ENCODE measurements at regions not wholly inside any gene's neighbourhood (a gene's known extent, or its start where the extent isn't known, plus 50 kb on each side); places are given as distances from the start of the nearest gene placed in this dataset.
"Not testable (repeated sequence)": the region's sequence is repeated elsewhere in the genome, so short reads cannot be mapped to it uniquely, and the experiment has no call there.

- not testable (repeated sequence) for DNase-seq (ENCODE audit: low spot score)
Observed at GRCh38 chrX:35221391-35221790, 278.8 kb downstream of the FAM47B start.

DNA sequence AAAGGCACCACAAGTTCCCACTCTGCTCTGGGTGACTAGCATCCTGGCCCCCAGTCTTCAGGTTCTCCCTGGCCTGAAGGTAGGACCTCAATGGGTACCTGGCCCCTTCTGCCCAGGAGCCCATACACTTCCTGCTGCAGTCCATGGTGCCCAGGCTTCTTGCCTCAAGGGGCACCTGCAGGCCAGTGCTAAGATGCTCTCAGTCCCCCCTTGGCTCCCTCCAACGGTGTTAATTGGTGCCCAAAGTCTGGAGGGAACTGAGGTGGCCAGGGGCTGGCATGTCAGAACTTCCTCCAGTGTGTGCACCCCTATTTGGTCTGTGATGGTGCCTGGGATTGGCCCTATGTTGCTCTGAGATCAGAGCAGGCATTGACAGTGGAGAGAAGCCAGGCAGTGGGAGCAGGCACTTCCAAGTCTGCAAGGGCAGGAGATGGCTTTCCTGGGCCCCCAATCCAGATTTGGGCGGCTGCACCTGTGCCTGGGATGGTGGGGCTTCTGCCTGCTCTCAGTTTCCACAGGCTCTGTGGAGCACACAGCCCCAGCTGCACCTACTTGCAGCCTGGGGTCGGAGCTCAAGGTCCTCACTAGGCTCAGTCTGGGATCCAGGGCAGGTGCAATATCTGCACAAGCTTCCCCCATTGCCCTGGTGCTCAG, 301.6 kb downstream of the FAM47B start:
- DNase-seq (ENCODE audit: low spot score) = no peak

DNA sequence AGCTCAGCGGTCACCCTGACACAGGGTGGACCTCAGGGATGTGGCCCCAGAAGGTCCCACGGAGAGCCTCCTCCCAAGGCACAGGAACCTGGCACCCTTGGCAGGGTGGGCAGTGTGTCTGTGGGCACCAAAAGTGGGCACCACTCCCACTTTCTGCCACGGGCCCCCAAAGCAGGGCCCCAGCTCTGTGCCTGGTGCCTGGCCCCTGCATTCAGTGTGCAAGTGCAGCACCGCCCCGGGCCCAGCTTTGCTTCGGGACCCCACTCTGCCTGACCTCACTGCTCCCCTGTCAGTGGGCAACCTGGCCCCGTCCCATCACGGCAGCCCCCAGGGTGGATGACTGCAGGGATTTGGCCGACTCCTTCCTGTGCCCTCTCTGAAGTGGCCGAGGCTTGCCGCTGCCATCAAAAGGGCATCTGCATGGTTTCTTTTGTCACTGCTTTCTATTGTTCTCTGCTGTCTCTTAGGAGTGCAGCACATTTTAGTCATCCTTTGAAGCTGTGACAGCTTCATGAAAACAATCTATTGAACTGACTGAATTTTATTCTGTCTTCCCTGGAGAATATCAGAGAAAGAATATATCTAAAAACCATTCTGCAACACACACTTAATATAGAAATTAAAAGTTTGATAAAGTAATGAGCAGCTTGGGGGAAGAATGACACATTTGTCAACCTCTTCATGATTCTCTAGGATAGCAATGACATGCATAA, 302.4 kb downstream of the FAM47B start:
- no peak for DNase-seq (ENCODE audit: low spot score)

GRCh38 chrX:35251226-35251625, 308.6 kb downstream of the FAM47B start:
- DNase-seq (ENCODE audit: low spot score) = no peak

- DNase-seq (ENCODE audit: low spot score) = no peak
Observed at GRCh38 chrX:35276115-35276514, 333.5 kb downstream of the FAM47B start.

DNA sequence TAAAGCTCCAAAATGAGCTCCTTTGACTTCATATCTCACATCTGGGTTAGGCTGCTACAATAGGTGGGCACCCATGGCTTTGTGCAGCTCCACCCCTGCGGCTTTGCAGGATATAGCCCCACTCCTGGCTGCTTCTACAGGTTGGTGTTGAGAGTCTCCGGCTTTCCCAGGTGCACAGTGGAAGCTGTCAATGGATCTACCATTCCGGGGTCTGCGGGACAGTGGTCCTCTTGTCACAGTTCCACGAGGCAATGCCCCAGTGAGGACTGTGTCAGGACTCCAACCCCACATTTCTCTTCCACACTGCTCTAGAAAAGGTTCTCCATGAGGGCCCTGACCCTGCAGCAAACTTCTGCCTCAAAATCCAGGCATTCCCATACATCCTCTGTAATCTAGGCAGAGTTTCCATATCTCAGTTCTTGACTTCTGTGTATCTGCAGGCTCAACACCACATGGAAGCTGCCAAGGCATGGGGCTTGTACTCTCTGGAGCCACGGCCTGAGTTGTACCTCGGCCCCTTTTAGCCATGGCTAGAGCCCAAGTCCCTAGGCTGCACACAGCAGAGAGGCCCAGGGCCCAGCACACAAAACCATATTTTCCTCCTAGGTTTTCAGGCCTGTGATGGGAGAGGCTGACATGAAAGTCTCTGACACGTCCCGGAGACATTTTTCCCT, 342.8 kb downstream of the FAM47B start:
- no peak for DNase-seq (ENCODE audit: low spot score)

DNA sequence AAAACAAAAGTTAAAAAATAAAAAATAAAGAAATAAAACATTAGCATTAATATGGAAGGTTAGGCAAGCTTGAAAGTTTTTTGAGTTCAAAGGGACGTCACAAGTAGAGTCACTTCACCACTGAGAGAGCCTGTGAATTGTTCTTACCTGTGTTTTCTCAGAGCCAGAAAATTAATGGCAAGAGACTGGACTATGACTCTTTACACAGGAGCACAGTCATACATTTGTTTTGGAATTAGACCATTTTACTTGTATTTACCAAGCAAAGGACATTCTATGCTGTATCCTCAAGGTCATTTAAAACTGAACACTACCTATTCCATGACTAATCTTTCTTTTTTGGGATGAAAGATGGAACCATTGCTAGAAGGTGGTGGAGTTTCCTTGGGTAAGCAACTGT, 346.1 kb downstream of the FAM47B start:
- no peak for DNase-seq (ENCODE audit: low spot score)

DNA sequence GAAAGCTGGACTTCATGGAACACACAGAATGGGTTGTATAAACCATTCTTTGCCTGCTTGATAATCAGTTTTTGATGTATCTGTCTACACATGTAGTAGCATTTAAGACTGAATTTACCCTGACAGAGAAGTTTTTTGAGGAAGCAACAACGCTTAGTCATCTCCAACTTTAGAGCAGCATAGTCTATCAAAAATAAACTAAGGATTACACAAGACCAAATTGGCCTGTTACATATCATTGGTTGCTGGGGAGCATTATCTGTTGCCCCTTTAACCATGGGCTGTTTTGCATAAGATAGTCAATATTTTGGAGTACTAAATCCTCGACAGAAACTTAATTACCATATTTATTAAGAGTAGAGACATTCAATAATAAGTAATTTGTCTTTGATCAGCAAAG, 347.4 kb downstream of the FAM47B start:
- no peak for DNase-seq (ENCODE audit: low spot score)

GRCh38 chrX:35291013-35291412, 348.4 kb downstream of the FAM47B start:
- no peak for DNase-seq (ENCODE audit: low spot score)

- DNase-seq (ENCODE audit: low spot score) = no peak
Observed at GRCh38 chrX:35292522-35292921, 349.9 kb downstream of the FAM47B start.

DNA sequence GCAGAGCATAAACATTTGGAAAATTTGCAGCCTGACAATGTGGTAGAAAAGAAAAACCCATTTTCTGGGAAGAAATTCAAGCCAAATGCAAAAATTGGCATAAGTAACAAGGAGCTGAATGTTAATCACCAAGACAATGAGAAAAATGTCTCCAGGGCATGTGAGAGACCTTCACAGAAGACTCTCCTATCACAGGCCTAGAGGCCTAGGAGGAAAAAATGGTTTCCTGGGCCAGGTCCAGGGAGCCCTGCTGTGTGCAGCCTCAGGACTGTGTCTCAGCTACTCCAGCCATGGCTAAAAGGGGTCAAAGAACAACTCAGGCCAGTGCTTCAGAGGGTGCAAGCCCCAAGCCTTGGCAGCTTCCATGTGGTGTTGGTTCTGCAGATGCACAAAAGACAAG, 362.4 kb downstream of the FAM47B start:
- not testable (repeated sequence) for DNase-seq (ENCODE audit: low spot score)

- peak; percentile 3 for DNase-seq (ENCODE audit: low spot score)
Observed at GRCh38 chrX:35339796-35340195, 397.2 kb downstream of the FAM47B start.

DNA sequence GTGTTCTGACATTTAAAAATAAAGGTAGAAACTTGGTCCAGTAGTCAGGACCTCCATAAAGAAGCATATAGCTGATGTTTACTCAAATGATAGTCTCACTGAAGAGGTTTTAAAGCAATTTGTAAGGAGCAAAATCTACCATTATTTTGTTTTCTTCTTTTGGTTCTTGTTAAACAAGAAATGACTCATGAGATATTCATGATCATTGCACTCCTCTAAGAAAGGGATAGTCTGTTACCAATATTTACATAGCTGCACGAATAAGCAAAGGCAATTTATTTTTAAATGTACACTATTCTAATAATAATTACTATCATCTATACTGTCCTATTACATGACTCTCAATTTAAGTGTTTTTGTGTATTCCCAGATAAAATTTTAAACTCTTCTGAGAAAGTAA, 397.9 kb downstream of the FAM47B start:
- DNase-seq (ENCODE audit: low spot score) = no peak

DNA sequence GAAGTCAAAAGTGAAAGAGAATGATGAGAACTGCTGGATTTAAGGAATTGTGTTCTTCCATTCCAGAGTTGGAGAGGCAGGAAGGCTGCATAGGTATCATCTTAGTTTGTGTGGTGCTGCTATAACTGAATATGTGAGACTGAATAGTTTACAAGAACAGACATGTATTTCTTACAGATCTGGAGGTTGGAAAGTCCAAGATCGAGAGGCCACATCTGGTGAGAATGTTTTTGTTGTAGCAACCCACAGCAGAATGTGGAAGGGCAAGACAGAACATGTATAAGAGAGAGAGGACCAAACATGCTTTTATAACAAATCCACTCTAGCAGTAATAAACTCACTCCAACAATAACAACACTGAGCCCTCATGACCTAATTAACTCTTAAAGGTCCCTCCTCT, 408.6 kb downstream of the FAM47B start:
- no peak for DNase-seq (ENCODE audit: low spot score)

- no peak for DNase-seq (ENCODE audit: low spot score)
Observed at GRCh38 chrX:35351795-35352483, 409.3 kb downstream of the FAM47B start.

- no peak for DNase-seq (ENCODE audit: low spot score)
Observed at GRCh38 chrX:35357656-35358055, 415.1 kb downstream of the FAM47B start.

- DNase-seq (ENCODE audit: low spot score) = no peak
Observed at GRCh38 chrX:35362866-35363265, 420.3 kb downstream of the FAM47B start.

DNA sequence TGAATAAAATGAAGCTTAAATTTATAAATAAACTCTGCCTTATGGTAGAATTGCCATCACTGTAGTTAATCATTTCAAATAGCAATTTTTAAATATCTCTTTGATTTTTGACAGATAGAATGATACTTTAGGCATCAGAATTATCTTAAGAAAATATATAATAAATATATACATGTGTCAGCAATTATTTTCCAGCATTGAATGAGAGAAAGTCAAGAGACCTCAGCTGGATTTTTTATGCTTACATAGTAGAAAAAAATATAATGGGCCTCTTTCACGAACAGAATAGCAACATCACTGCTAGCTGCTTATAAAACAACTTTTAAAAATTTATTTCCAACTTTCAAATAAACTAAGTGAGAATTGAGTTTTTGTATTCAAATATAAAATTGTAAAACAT, 424.0 kb upstream of the MAGEB16 start:
- DNase-seq (ENCODE audit: low spot score) = no peak

GRCh38 chrX:35380808-35381700, 417.1 kb upstream of the MAGEB16 start:
- DNase-seq (ENCODE audit: low spot score) = peak; percentile 24

DNA sequence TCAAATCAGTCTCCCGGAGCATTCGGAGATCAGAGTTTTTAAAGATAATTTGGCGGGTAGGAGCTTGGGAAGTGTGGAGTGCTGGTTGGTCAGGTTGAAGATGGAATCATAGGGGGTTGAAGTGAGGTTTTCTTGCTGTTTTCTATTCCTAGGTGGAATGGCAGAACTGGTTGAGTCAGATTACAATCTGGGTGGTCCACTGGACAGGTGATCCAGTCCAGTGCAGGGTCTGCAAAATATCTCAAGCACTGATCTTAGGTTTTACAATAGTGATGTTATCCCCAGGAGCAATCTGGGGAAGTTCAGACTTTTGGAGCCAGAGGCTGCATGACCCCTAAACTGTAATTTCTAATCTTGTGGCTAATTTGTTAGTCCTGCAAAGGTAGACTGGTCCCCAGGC, 416.4 kb upstream of the MAGEB16 start:
- not testable (repeated sequence) for DNase-seq (ENCODE audit: low spot score)

DNA sequence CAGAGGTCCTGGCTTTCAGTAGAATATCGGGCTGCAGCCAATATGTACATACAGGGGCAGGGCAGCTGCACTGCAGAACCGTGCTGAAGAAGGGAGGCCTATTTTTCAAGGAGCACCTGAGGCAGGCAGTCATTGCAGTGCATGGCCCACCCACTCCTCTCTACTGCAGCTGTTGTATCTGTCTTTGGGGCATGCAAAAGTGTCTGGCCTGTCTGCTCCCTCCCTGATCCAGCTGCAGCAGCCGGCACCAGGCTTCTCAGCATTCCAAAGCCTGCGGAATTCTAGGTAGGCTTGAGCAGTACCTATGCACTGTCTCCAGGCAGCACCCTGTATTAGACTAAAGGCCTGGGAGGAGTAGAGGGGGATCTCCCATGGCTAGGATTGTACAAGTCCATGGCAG, 415.2 kb upstream of the MAGEB16 start:
- DNase-seq (ENCODE audit: low spot score) = no peak

Data from A172 (cell line).